Activated CD4-positive, alpha-beta memory T cell treated with anti-CD3 and anti-CD28 coated beads for 36 hours (primary cell): ENCODE measurements at regions not wholly inside any gene's neighbourhood (a gene's known extent, or its start where the extent isn't known, plus 50 kb on each side); places are given as distances from the start of the nearest gene placed in this dataset.

ENCODE experiments used
- CTCF ChIA-PET: fragments of 350-600 bp; sonication (Branson Sonifier 250); formaldehyde crosslinking; loops from one replicate; lab custom pipeline; 2021; ENCODE audit warnings: antibody characterized with exemption, inconsistent platforms; lab: Charles Lee
- POLR2A ChIA-PET: fragments of 350-600 bp; sonication (Branson Sonifier 250); formaldehyde crosslinking; loops from one replicate; lab custom pipeline; 2021; ENCODE audit warnings: antibody characterized with exemption; lab: Charles Lee
- DNase-seq: peaks from one replicate; pipeline ENCODE4 v3.0.0-alpha.2; 2020
- H3K27ac Mint-ChIP-seq: one replicate; pipeline ENCODE4 v1.8.0; 2021; ENCODE audit warnings: mixed read lengths
- H3K27me3 Mint-ChIP-seq: one replicate; pipeline ENCODE4 v1.8.0; 2021; ENCODE audit warnings: mixed read lengths
- H3K36me3 Mint-ChIP-seq: one replicate; pipeline ENCODE4 v1.8.0; 2021; ENCODE audit warnings: mixed read lengths
- H3K4me1 Mint-ChIP-seq: one replicate; pipeline ENCODE4 v1.8.0; 2021; ENCODE audit warnings: low read depth, mixed read lengths
- H3K4me3 Mint-ChIP-seq: one replicate; pipeline ENCODE4 v1.8.0; 2021; ENCODE audit warnings: mild to moderate bottlenecking, mixed read lengths
- H3K9me3 Mint-ChIP-seq: one replicate; pipeline ENCODE4 v1.8.0; 2021; ENCODE audit warnings: mixed read lengths
- intact Hi-C: fragments of 100-400 bp; cut with micrococcal nuclease; formaldehyde crosslinking; loops from one replicate; pipeline ENCODE4 v1.15.1; 2023

- CTCF ChIA-PET = no interaction called here
Measured at GRCh38 chr7:15764851-15765382, 78.4 kb upstream of the MEOX2 start.

DNA sequence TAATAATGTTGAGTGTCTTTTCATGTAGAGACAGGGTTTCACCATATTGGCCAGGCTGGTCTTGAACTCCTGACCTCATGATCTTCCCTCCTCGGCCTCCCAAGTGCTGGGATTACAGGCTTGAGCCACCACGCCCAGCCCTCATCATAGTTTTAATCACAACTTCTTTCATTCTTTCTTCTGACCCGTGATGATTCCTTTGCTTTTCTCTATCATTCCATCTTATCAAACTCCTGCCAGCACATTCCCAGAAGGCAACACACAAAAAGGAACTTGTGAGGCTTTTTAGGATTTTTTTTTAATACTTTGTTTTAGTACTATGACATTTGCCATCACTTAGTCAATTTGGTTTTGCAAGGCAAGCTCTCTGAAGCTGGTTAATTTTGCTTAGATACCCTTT is 77.5 kb upstream of the MEOX2 start:
- POLR2A ChIA-PET = no interaction called here
- Mint-ChIP-seq H3K4me1 (no peaks in the 10 kb centered on the region), H3K27me3 (no peaks in the 10 kb centered on the region), H3K9me3 (peaks cover 2% of the 10 kb centered on the region), H3K27ac (no peak overlapping the region), H3K4me3 (no peak overlapping the region), H3K36me3 (no peaks in the 10 kb centered on the region)
- intact Hi-C loops = no loop called here
- DNase-seq = no peak
- CTCF ChIA-PET = no interaction called here

More at GRCh38 chr7:15764851-15765382, 78.4 kb upstream of the MEOX2 start:
- DNase-seq = no peak
- POLR2A ChIA-PET = no interaction called here
- Mint-ChIP-seq H3K27ac (no peak overlapping the region), H3K4me1 (no peaks in the 10 kb centered on the region), H3K36me3 (no peaks in the 10 kb centered on the region), H3K9me3 (no peaks in the 10 kb centered on the region), H3K27me3 (no peaks in the 10 kb centered on the region), H3K4me3 (no peak overlapping the region)
- intact Hi-C loops = no loop called here

GRCh38 chr7:15757041-15758000 is 70.8 kb upstream of the MEOX2 start:
- H3K4me3 Mint-ChIP-seq = no peak overlapping the region
- no peak for DNase-seq
- H3K27me3 Mint-ChIP-seq = no peaks in the 10 kb centered on the region
- H3K27ac Mint-ChIP-seq = no peak overlapping the region
- intact Hi-C loops = no loop called here
- no peaks in the 10 kb centered on the region for H3K4me1 Mint-ChIP-seq
- peaks cover 4% of the 10 kb centered on the region for H3K9me3 Mint-ChIP-seq
- POLR2A ChIA-PET = no interaction called here
- H3K36me3 Mint-ChIP-seq = no peaks in the 10 kb centered on the region
- CTCF ChIA-PET = no interaction called here

DNA sequence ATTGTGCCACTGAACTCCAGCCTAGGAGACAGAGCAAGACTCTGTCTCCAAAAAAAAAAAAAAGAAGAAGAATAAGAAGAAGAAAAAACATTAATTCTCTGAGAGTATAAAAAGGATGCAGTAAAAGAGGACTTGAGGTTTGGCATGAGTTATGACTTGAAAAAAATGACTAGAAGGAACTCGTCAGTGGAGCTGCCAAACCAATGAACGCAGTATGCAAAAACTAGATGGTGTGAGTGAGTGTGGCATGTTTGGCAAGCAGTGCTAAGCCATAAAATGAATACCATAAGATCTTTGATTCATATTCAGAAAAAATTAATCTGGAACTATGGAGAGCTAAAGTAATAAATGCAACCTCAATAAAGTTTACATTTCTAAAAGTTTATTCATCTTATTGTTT is 68.6 kb upstream of the MEOX2 start:
- ChIA-PET CTCF (no interaction called here), POLR2A (no interaction called here)
- intact Hi-C loops = no loop called here
- peaks cover 4% of the 10 kb centered on the region for H3K9me3 Mint-ChIP-seq
- no peak overlapping the region for H3K4me3 Mint-ChIP-seq
- no peaks in the 10 kb centered on the region for H3K4me1 Mint-ChIP-seq
- H3K27me3 Mint-ChIP-seq = no peaks in the 10 kb centered on the region
- no peak for DNase-seq
- no peaks in the 10 kb centered on the region for H3K36me3 Mint-ChIP-seq
- no peak overlapping the region for H3K27ac Mint-ChIP-seq

DNA sequence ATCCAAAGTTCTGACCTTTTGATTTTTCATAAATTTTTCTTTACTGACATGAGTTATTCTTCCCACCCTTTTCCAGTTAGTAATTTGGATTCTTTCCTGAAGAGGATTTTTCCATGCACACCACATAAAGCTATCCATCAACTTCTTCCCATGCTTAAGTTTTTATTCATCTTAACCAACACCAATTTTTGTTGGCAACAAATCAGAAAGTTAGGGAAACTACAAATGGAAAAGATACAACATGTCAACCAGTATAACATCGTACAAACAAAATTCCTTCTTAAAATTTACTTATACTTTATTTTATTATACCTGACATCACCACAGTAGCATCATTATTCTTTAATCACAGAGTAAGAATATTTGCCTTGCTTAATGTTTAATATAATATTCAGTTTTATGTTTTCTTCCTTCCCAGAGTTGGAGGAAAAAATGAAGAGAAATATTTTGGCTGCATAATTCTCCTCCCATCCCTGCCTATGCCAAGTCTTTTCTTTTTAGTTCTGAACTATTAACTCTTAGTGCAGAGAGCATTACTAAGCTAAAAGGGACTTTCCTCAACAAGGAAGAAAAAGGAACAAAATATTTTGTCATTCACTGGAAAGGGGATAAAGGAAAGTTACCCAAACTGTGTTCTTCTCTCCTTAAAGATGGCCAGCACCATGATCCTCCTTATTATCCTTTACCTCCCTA is 67.5 kb upstream of the MEOX2 start:
- H3K9me3 Mint-ChIP-seq = peaks cover 2% of the 10 kb centered on the region
- H3K27me3 Mint-ChIP-seq = no peaks in the 10 kb centered on the region
- no peaks in the 10 kb centered on the region for H3K4me1 Mint-ChIP-seq
- ChIA-PET POLR2A (no interaction called here), CTCF (no interaction called here)
- intact Hi-C loops = no loop called here
- H3K36me3 Mint-ChIP-seq = no peaks in the 10 kb centered on the region
- no peak for DNase-seq
- no peak overlapping the region for H3K27ac Mint-ChIP-seq
- no peak overlapping the region for H3K4me3 Mint-ChIP-seq

- H3K9me3 Mint-ChIP-seq = peaks cover 2% of the 10 kb centered on the region
- no peak for DNase-seq
- no peaks in the 10 kb centered on the region for H3K4me1 Mint-ChIP-seq
- intact Hi-C loops = no loop called here
- H3K27ac Mint-ChIP-seq = no peak overlapping the region
- no peaks in the 10 kb centered on the region for H3K27me3 Mint-ChIP-seq
- H3K4me3 Mint-ChIP-seq = no peak overlapping the region
- POLR2A ChIA-PET = no interaction called here
- CTCF ChIA-PET = no interaction called here
- H3K36me3 Mint-ChIP-seq = no peaks in the 10 kb centered on the region
Measured at GRCh38 chr7:15752377-15752776, 65.9 kb upstream of the MEOX2 start.

DNA sequence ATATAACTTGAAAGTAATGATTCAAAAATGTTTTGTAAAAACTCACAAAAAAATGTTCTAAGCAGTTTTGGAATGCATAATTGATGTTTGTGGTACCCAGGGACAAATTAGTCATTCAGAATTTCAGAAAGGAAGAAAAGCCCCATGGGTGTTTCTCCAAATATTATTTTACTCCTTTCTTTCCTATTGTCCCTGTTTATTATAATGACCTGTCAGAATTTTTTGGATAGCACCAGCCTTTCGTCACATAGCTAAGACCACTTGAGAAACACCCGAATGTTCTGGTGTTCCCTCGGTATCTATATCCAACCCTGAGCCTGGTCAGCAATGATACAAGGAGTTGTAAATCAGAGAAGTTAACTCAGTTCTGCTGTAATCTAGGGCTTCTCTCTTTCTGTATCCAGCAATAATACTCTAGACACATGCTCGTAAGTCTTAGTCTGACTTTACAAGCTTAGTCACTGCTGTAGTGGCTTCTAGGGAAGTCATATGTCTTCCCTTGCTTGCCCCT is 64.8 kb upstream of the MEOX2 start:
- H3K36me3 Mint-ChIP-seq = no peaks in the 10 kb centered on the region
- H3K4me1 Mint-ChIP-seq = no peaks in the 10 kb centered on the region
- ChIA-PET CTCF (no interaction called here), POLR2A (no interaction called here)
- intact Hi-C loops = no loop called here
- H3K27me3 Mint-ChIP-seq = no peaks in the 10 kb centered on the region
- peaks cover 2% of the 10 kb centered on the region for H3K9me3 Mint-ChIP-seq
- H3K4me3 Mint-ChIP-seq = no peak overlapping the region
- DNase-seq = no peak
- H3K27ac Mint-ChIP-seq = no peak overlapping the region

DNA sequence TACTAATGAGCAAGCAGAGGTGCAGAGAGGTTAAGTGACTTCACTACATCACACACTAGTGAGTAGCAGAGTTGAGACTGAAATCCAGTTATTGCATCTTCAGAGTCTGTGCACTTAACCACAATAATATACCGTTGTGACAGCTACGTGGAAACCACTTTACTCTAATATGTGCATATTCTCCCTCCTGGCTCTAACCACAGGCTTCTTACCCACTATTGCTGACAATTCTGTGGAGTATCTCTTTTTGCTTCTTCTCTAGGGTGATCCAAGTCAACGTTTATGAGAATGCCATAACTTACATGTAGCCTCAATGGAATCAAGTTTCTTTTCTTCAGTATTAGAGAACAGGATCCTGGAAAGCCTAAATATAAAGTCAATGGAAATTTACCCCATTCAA is 64.2 kb upstream of the MEOX2 start:
- POLR2A ChIA-PET = no interaction called here
- no peaks in the 10 kb centered on the region for H3K36me3 Mint-ChIP-seq
- no peak overlapping the region for H3K27ac Mint-ChIP-seq
- no peak overlapping the region for H3K4me3 Mint-ChIP-seq
- peaks cover 2% of the 10 kb centered on the region for H3K9me3 Mint-ChIP-seq
- DNase-seq = no peak
- intact Hi-C loops = no loop called here
- no peaks in the 10 kb centered on the region for H3K27me3 Mint-ChIP-seq
- CTCF ChIA-PET = no interaction called here
- H3K4me1 Mint-ChIP-seq = no peaks in the 10 kb centered on the region

DNA sequence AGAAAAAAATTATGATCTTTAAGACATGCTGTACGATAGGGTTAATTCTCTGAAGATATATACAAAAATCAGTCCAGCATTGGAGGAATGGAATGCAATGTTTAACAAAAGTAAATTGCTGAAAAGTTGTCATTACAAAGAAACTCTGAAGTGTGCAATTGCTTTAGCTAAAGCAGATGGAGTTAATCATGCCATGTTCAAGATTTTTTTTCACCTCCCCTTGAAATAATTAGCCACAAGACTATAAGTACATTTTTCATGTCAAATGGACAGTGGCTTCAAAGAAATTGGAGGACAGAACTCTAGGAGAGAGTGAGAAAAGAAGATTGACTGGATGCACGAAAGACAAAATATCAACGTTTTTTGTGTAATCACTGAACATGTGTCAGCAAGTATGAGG is 63.1 kb upstream of the MEOX2 start:
- H3K27ac Mint-ChIP-seq = no peak overlapping the region
- peaks cover 2% of the 10 kb centered on the region for H3K9me3 Mint-ChIP-seq
- intact Hi-C loops = no loop called here
- H3K4me1 Mint-ChIP-seq = no peaks in the 10 kb centered on the region
- no peaks in the 10 kb centered on the region for H3K27me3 Mint-ChIP-seq
- DNase-seq = no peak
- POLR2A ChIA-PET = no interaction called here
- CTCF ChIA-PET = no interaction called here
- H3K36me3 Mint-ChIP-seq = no peaks in the 10 kb centered on the region
- no peak overlapping the region for H3K4me3 Mint-ChIP-seq

DNA sequence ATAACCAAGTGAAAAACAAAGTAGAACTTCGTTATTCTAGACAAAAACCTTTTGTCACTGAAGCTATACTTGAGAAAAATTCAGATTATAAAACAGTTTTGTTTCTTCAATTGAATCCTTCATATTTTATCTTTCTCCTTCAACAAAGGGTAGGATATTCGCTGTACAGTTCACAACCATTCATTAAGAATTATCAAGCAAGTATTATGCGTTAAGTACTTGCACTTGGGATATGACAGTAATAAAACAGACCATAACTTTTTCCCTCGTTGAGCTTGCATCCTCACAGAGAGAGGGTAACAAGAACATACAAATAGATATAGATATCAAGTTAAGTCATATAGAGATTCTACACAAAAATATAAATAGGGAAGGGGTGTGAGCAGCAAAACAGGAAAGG is 61.2 kb upstream of the MEOX2 start:
- Mint-ChIP-seq H3K4me1 (no peaks in the 10 kb centered on the region), H3K9me3 (peaks cover 3% of the 10 kb centered on the region), H3K27ac (no peak overlapping the region), H3K27me3 (no peaks in the 10 kb centered on the region), H3K36me3 (no peaks in the 10 kb centered on the region), H3K4me3 (no peak overlapping the region)
- POLR2A ChIA-PET = no interaction called here
- DNase-seq = no peak
- intact Hi-C loops = no loop called here
- CTCF ChIA-PET = no interaction called here

- ChIA-PET POLR2A (no interaction called here), CTCF (no interaction called here)
- Mint-ChIP-seq H3K27me3 (no peaks in the 10 kb centered on the region), H3K9me3 (peaks cover 3% of the 10 kb centered on the region), H3K4me1 (no peaks in the 10 kb centered on the region), H3K4me3 (no peak overlapping the region), H3K27ac (no peak overlapping the region), H3K36me3 (no peaks in the 10 kb centered on the region)
- no peak for DNase-seq
- intact Hi-C loops = no loop called here
Measured at GRCh38 chr7:15747301-15747700, 60.8 kb upstream of the MEOX2 start.

GRCh38 chr7:15743926-15744480 is 57.5 kb upstream of the MEOX2 start:
- POLR2A ChIA-PET = no interaction called here
- Mint-ChIP-seq H3K27me3 (no peaks in the 10 kb centered on the region), H3K4me3 (no peak overlapping the region), H3K36me3 (no peaks in the 10 kb centered on the region), H3K27ac (no peak overlapping the region), H3K9me3 (peaks cover 4% of the 10 kb centered on the region), H3K4me1 (no peaks in the 10 kb centered on the region)
- CTCF ChIA-PET = no interaction called here
- intact Hi-C loops = no loop called here
- DNase-seq = no peak
